Heart left ventricle (tissue), 16 donors: ENCODE measurements at regions not wholly inside any gene's neighbourhood (a gene's known extent, or its start where the extent isn't known, plus 50 kb on each side); places are given as distances from the start of the nearest gene placed in this dataset.

Experiments used
- ATAC-seq, 4 donors: fragments of 200-7000 bp; cut with Tn5 transposase; one replicate each; pipeline ENCODE4 v1.9.1; 2020 to 2022; ENCODE audit warnings: moderate library complexity in 4 of 4, mild to moderate bottlenecking in 3 of 4, moderate number of reproducible peaks in 1 of 4
- DNase-seq, 5 donors: peaks; one replicate each; pipeline ENCODE4 v3.0.0-alpha.2; 2020
- H3K27ac ChIP-seq, 12 donors: fragments of 200-600 bp; sonication (generic) in 4 of 12; one replicate each; pipeline versions ENCODE4 v1.5.0 to v1.8.0; 2016 to 2022; ENCODE audit warnings: mild to moderate bottlenecking in 2 of 12
- H3K27me3 ChIP-seq, 9 donors: fragments of 200-600 bp; sonication (generic) in 2 of 9; one replicate each; pipeline versions ENCODE4 v1.5.1 to v1.8.0; 2016 to 2022; ENCODE audit warnings: mild to moderate bottlenecking in 3 of 9
- H3K36me3 ChIP-seq, 9 donors: fragments of 200-600 bp; sonication (generic) in 2 of 9; one replicate each; pipeline versions ENCODE4 v1.5.0 to v1.8.0; 2018 to 2022; ENCODE audit warnings: mild to moderate bottlenecking in 2 of 9
- H3K4me1 ChIP-seq, 12 donors: fragments of 200-600 bp; sonication (generic) in 4 of 12; one replicate each; pipeline versions ENCODE4 v1.5.0 to v1.8.0; 2016 to 2022; ENCODE audit warnings: mild to moderate bottlenecking in 3 of 12
- H3K4me3 ChIP-seq, 12 donors: fragments of 200-600 bp; sonication (generic) in 4 of 12; one replicate each; pipeline versions ENCODE4 v1.5.0 to v1.8.0; 2017 to 2022; ENCODE audit warnings: mild to moderate bottlenecking in 9 of 12, moderate library complexity in 4 of 12
- H3K9me3 ChIP-seq, 12 donors: fragments of 200-600 bp; sonication (generic) in 4 of 12; one replicate each; pipeline versions ENCODE4 v1.5.0 to v1.8.0; 2016 to 2022; ENCODE audit warnings: mild to moderate bottlenecking in 1 of 12
- CTCF ChIP-seq, 12 donors: fragments of 200-600 bp; sonication (generic) in 4 of 12; IDR thresholded peaks; one replicate each; pipeline versions ENCODE4 v1.5.0 to v1.8.0; 2018 to 2022; ENCODE audit warnings: antibody characterized with exemption in 12 of 12, mild to moderate bottlenecking in 5 of 12
- POLR2A ChIP-seq, 2 donors: fragments of 450-650 bp; IDR thresholded peaks; one replicate each; pipeline ENCODE4 v1.6.1; 2017; ENCODE audit warnings: antibody characterized with exemption in 2 of 2, mild to moderate bottlenecking in 2 of 2, moderate library complexity in 2 of 2
- WGBS, 4 donors: extraction: QIAGEN DNeasy Blood & Tissue Kit in 2 of 4; methylation state at CpG; one replicate each; pipeline versions ENCODE4 v1.1.5 to v1.1.7; 2013 to 2018; 5-methylcytosine and 5-hydroxymethylcytosine counted together
- intact Hi-C, 10 donors: fragments of 100-400 bp; cut with DNase I; formaldehyde crosslinking; loops; one replicate each; pipeline versions ENCODE4 v1.11.1 to v1.14.2; 2022
- donor health status: ischemic (EF 13 %, LVEDD 7.1; RV severe dilation, severe dysfunction).
- donor health status: healthy with polysubstance abuse.
- donor health status: DM: no; HTN: yes; CAD: no.
- donor health status: DM: no; HTN: no; CAD: no.
- donor health status: ischemic (EF 25% LVEDD 6.9; RV normal size, moderate dysfunction).
- donor health status: ischemic (EF 25% LVEDD 5.7; RV mildly dilated, moderate dysfunction).
- donor health status: healthy.
- donor health status: DM: yes; HTN: yes; CAD: no.
- donor health status: ischemic (EF 35%, LVEDD 5.7; RV mildly dilated, moderate dysfunction).
- donor health status: nonischemic (EF 11% LVEDD 7.7; RV severe dilation, severe dysfunction).
- donor health status: DM: yes; HTN: yes; CAD: no.
- donor health status: PGD.
- donor health status: ischemic (EF 29% LVEDD 5.4; RV normal size, mild dysfunction).
- donor health status: nonischemic (EF 23%, LVEDD 6.1; RV moderate dilation, normal function).

GRCh38 chr13:105121221-105121620 is 1414.2 kb downstream of the EFNB2 start:
- peaks cover 0 to 4% (median 0%) of the 10 kb centered on the region in 12 donors for H3K4me1 ChIP-seq
- ATAC-seq (no peak), DNase-seq (no peak)
- TF ChIP-seq POLR2A (IDR thresholded peaks at IDR 0.05), result no peak
- TF ChIP-seq CTCF (IDR thresholded peaks at IDR 0.05), result no peak
- H3K27me3 ChIP-seq, result no peaks in the 10 kb centered on the region
- intact Hi-C loops, result no loop called here
- no peak overlapping the region for H3K27ac ChIP-seq
- H3K4me3 ChIP-seq, result no peak overlapping the region
- H3K36me3 ChIP-seq, result no peaks in the 10 kb centered on the region
- WGBS, 4 donors, result 62 to 72% (median 69%) methylated on average over 4 of the region's 4 CpGs
- no peaks in the 10 kb centered on the region for H3K9me3 ChIP-seq

- Histone ChIP-seq H3K4me1 (peaks cover 0 to 4% (median 0%) of the 10 kb centered on the region in 12 donors), H3K9me3 (peaks cover 0 to 18% (median 4%) of the 10 kb centered on the region in 12 donors), H3K36me3 (no peaks in the 10 kb centered on the region), H3K4me3 (no peak overlapping the region), H3K27ac (no peak overlapping the region), H3K27me3 (no peaks in the 10 kb centered on the region)
- DNase-seq (no peak), ATAC-seq (no peak)
- TF ChIP-seq POLR2A (IDR thresholded peaks at IDR 0.05) (no peak), CTCF (IDR thresholded peaks at IDR 0.05) (no peak)
- intact Hi-C loops, result no loop called here
Observed at GRCh38 chr13:105118426-105118985, 1417.0 kb downstream of the EFNB2 start.

GRCh38 chr13:105116966-105117365 is 1418.5 kb downstream of the EFNB2 start:
- DNase-seq (no peak), ATAC-seq (no peak)
- no peaks in the 10 kb centered on the region for H3K27me3 ChIP-seq
- H3K27ac ChIP-seq, result peak overlapping the region in 1 of 12 donors; percentile 23
- no peak overlapping the region for H3K4me3 ChIP-seq
- H3K4me1 ChIP-seq, result peaks cover 0 to 4% (median 0%) of the 10 kb centered on the region in 12 donors
- TF ChIP-seq CTCF (IDR thresholded peaks at IDR 0.05) (no peak), POLR2A (IDR thresholded peaks at IDR 0.05) (no peak)
- H3K36me3 ChIP-seq, result no peaks in the 10 kb centered on the region
- intact Hi-C loops, result no loop called here
- H3K9me3 ChIP-seq, result peaks cover 0 to 26% (median 4%) of the 10 kb centered on the region in 12 donors

- intact Hi-C loops, result no loop called here
- H3K27me3 ChIP-seq, result no peaks in the 10 kb centered on the region
- no peaks in the 10 kb centered on the region for H3K36me3 ChIP-seq
- peaks cover 0 to under 1% (median 0%) of the 10 kb centered on the region in 12 donors for H3K4me1 ChIP-seq
- no peak overlapping the region for H3K27ac ChIP-seq
- peaks cover 0 to 35% (median 4%) of the 10 kb centered on the region in 12 donors for H3K9me3 ChIP-seq
- no peak for ATAC-seq
- TF ChIP-seq POLR2A (IDR thresholded peaks at IDR 0.05) (no peak), CTCF (IDR thresholded peaks at IDR 0.05) (no peak)
- DNase-seq, result no peak
- 89 to 98% (median 93%) methylated on average over 4 of the region's 4 CpGs for WGBS, 4 donors
- H3K4me3 ChIP-seq, result no peak overlapping the region
Observed at GRCh38 chr13:105112561-105112960, 1422.9 kb downstream of the EFNB2 start.
